Caco-2 (cell line): ENCODE measurements at regions not wholly inside any gene's neighbourhood (a gene's known extent, or its start where the extent isn't known, plus 50 kb on each side); places are given as distances from the start of the nearest gene placed in this dataset.

Source experiments
- BruUV-seq: library from RNA; stranded (reverse); fragments of 400-500 nt; replicated peaks from 2 replicates; lab custom pipeline; 2021; lab: Mats Ljungman, UMichigan
- CTCF ChIA-PET: fragments of 300-600 bp; sonication (Branson Sonifier 250); formaldehyde crosslinking; loops from one replicate; lab custom pipeline; 2022; ENCODE audit warnings: antibody characterized with exemption; lab: Charles Lee
- POLR2A ChIA-PET: fragments of 300-600 bp; sonication (Branson Sonifier 250); formaldehyde crosslinking; loops from one replicate; lab custom pipeline; 2022; ENCODE audit warnings: antibody characterized with exemption; lab: Charles Lee
- DNase-seq, 2 experiments: peaks; one replicate each; pipeline versions ENCODE4 v3.0.0 to v3.0.0-alpha.2; 2020 to 2022
- H3K27me3 ChIP-seq: replicated peaks from 2 replicates; pipeline ENCODE4 v1.6.0; 2011; ENCODE audit warnings: low read length; ENCODE audit not compliant: control insufficient read depth, insufficient read depth
- H3K36me3 ChIP-seq: 2 replicates; pipeline ENCODE4 v1.5.1; 2011; ENCODE audit warnings: low read length; ENCODE audit not compliant: control insufficient read depth, insufficient read depth
- H3K4me1 ChIP-seq: fragments of 250-450 bp; sonication (Bioruptor Pico); 2 replicates; pipeline ENCODE4 v1.5.1; 2020; ENCODE audit warnings: mild to moderate bottlenecking
- H3K4me3 ChIP-seq: 2 replicates; pipeline ENCODE4 v1.5.1; 2011; ENCODE audit warnings: low read depth, mild to moderate bottlenecking, control low read depth, low read length
- H3K9me3 ChIP-seq: fragments of 250-450 bp; sonication (Bioruptor Pico); 2 replicates; pipeline ENCODE4 v1.5.1; 2020; ENCODE audit warnings: mild to moderate bottlenecking, moderate library complexity
- H3K27ac Mint-ChIP-seq: one replicate; pipeline ENCODE4 v1.8.0; 2022; ENCODE audit warnings: mixed read lengths; ENCODE audit not compliant: unreplicated experiment
- H3K27me3 Mint-ChIP-seq: one replicate; pipeline ENCODE4 v1.8.0; 2022; ENCODE audit warnings: mixed read lengths; ENCODE audit not compliant: insufficient read depth, unreplicated experiment
- H3K36me3 Mint-ChIP-seq: one replicate; pipeline ENCODE4 v1.8.0; 2022; ENCODE audit warnings: mild to moderate bottlenecking, mixed read lengths; ENCODE audit not compliant: insufficient read depth, unreplicated experiment
- H3K4me1 Mint-ChIP-seq: one replicate; pipeline ENCODE4 v1.8.0; 2022; ENCODE audit warnings: low read depth, mixed read lengths; ENCODE audit not compliant: unreplicated experiment
- H3K4me3 Mint-ChIP-seq: one replicate; pipeline ENCODE4 v1.8.0; 2022; ENCODE audit warnings: mild to moderate bottlenecking, moderate library complexity, mixed read lengths; ENCODE audit not compliant: unreplicated experiment
- H3K9me3 Mint-ChIP-seq: one replicate; pipeline ENCODE4 v1.8.0; 2022; ENCODE audit warnings: mixed read lengths; ENCODE audit not compliant: unreplicated experiment
- intact Hi-C: fragments of 100-400 bp; cut with micrococcal nuclease; formaldehyde crosslinking; loops from one replicate; pipeline ENCODE4 v1.10.0; 2022; ENCODE audit not compliant: unreplicated experiment
- TF ChIP-seq, protein P1 (sequence below), 2 experiments: fragments of 200-600 bp in 1 of 2; IDR thresholded peaks; 1 replicate in 1 of 2; 2 replicates in 1 of 2; pipeline versions ENCODE4 v1.5.1 to v1.8.0; 2011 to 2022; ENCODE audit warnings: antibody characterized with exemption in 1 of 2, control low read depth in 1 of 2, inconsistent platforms in 1 of 2, low read depth in 1 of 2, low read length in 1 of 2, mild to moderate bottlenecking in 1 of 2, moderate library complexity in 1 of 2; ENCODE audit not compliant: insufficient read depth in 1 of 2, severe bottlenecking in 1 of 2, unreplicated experiment in 1 of 2

DNA sequence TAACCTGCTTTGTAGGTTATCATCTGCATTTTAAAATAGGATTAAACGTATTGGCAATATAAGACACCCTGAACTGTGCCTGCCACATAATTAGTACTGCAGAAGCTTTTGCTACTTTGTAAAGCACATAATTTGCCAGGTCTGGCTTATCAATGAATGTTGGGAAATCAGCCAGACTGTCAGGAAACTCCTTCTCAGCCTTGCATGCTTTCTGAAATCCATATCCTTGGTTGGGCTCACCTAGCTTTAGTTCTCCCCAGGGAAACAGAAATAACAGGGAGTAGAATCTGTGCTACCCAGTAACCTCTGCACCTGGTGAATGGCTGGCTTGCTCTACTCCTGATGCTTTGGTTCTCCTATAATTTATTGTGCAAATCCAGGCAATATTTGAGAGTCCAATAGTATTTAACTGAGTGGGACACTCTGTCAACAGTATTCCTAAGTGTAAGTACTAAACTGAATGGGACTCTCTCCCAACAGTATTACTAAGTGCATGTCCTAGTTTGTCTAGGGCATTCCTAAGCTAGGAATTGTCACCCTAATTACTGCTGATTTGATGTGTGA lies 354.5 kb downstream of the WDR72 start:
- Mint-ChIP-seq H3K36me3 (no peaks in the 10 kb centered on the region), H3K27ac (no peak overlapping the region), H3K27me3 (peaks cover 3% of the 10 kb centered on the region), H3K9me3 (no peaks in the 10 kb centered on the region), H3K4me3 (no peak overlapping the region), H3K4me1 (no peaks in the 10 kb centered on the region)
- Histone ChIP-seq H3K4me1 (no peaks in the 10 kb centered on the region), H3K27me3 (no peaks in the 10 kb centered on the region), H3K36me3 (no peaks in the 10 kb centered on the region), H3K4me3 (no peak overlapping the region), H3K9me3 (no peaks in the 10 kb centered on the region)
- intact Hi-C loops: no loop called here
- BruUV-seq: no TSS peak
- no peak for DNase-seq
- ChIA-PET CTCF (no interaction called here), POLR2A (no interaction called here)
- TF ChIP-seq, protein P1, sequence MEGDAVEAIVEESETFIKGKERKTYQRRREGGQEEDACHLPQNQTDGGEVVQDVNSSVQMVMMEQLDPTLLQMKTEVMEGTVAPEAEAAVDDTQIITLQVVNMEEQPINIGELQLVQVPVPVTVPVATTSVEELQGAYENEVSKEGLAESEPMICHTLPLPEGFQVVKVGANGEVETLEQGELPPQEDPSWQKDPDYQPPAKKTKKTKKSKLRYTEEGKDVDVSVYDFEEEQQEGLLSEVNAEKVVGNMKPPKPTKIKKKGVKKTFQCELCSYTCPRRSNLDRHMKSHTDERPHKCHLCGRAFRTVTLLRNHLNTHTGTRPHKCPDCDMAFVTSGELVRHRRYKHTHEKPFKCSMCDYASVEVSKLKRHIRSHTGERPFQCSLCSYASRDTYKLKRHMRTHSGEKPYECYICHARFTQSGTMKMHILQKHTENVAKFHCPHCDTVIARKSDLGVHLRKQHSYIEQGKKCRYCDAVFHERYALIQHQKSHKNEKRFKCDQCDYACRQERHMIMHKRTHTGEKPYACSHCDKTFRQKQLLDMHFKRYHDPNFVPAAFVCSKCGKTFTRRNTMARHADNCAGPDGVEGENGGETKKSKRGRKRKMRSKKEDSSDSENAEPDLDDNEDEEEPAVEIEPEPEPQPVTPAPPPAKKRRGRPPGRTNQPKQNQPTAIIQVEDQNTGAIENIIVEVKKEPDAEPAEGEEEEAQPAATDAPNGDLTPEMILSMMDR (IDR thresholded peaks at IDR 0.05; ENCODE audit: insufficient read depth in 1 of 2, low read depth in 1 of 2, low read length in 1 of 2, severe bottlenecking in 1 of 2, unreplicated experiment in 1 of 2): no peak

DNA sequence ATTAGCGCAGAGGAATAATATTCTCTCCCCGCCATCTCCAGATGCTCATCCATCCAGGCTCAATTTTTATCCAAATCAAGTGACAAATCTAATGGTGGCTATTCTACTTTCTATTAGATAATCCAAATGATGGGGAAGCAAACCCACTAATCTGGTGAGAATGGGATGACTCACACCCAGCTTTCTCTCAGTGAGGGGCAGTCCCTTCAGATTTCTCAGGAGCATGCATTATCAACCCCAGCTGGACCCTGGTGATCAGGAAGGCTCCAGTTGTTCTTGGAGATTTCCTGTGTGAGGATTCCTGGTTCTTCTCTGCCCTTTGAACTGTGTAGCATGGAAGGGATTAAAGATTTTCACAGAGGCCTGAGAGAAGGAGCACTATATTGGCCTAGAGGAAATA lies 358.0 kb downstream of the WDR72 start:
- Histone ChIP-seq H3K4me3 (no peak overlapping the region), H3K36me3 (no peaks in the 10 kb centered on the region), H3K27me3 (no peaks in the 10 kb centered on the region), H3K9me3 (no peaks in the 10 kb centered on the region), H3K4me1 (no peaks in the 10 kb centered on the region)
- DNase-seq: no peak
- Mint-ChIP-seq H3K4me3 (no peak overlapping the region), H3K4me1 (no peaks in the 10 kb centered on the region), H3K36me3 (no peaks in the 10 kb centered on the region), H3K27me3 (no peaks in the 10 kb centered on the region), H3K9me3 (no peaks in the 10 kb centered on the region), H3K27ac (no peak overlapping the region)
- TF ChIP-seq, protein P1 (IDR thresholded peaks at IDR 0.05; ENCODE audit: insufficient read depth in 1 of 2, low read depth in 1 of 2, low read length in 1 of 2, severe bottlenecking in 1 of 2, unreplicated experiment in 1 of 2): no peak
- no TSS peak for BruUV-seq
- ChIA-PET POLR2A (no interaction called here), CTCF (no interaction called here)
- intact Hi-C loops: no loop called here

DNA sequence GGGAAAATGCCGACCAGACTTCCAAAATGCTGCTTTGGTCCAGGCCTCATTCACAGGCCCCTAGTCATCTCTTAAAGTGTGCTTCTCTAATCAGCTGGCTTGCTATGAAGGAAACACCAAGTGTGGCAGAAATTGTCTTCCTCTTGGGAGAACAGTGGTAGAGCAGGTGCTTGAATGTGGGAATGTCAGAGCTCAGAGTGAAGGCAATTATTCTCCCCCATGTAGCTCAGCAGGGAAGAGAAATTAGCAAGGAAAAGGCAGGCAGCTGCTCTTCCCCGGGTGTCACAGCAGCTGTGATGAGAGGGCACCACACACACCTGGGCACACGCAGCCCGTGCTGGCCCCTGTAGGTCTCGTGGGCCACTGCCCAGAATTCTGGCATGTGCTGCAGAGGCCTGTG lies 358.5 kb downstream of the WDR72 start:
- no peaks in the 10 kb centered on the region for H3K36me3 Mint-ChIP-seq
- Histone ChIP-seq H3K4me1 (no peaks in the 10 kb centered on the region), H3K36me3 (no peaks in the 10 kb centered on the region), H3K27me3 (no peaks in the 10 kb centered on the region; the same call in 1 of the 2 replicates), H3K4me3 (no peak overlapping the region), H3K9me3 (no peaks in the 10 kb centered on the region)
- H3K27ac Mint-ChIP-seq: no peak overlapping the region
- H3K4me1 Mint-ChIP-seq: no peaks in the 10 kb centered on the region
- intact Hi-C loops: no loop called here
- BruUV-seq: no TSS peak
- TF ChIP-seq, protein P1 (IDR thresholded peaks at IDR 0.05; ENCODE audit: insufficient read depth in 1 of 2, low read depth in 1 of 2, low read length in 1 of 2, severe bottlenecking in 1 of 2, unreplicated experiment in 1 of 2): no peak
- POLR2A ChIA-PET: no interaction called here
- peaks cover 5% of the 10 kb centered on the region for H3K27me3 Mint-ChIP-seq
- H3K9me3 Mint-ChIP-seq: no peaks in the 10 kb centered on the region
- CTCF ChIA-PET: no interaction called here
- no peak overlapping the region for H3K4me3 Mint-ChIP-seq
- no peak for DNase-seq
